Stimulated activated CD4-positive, alpha-beta T cell treated with anti-CD3 and anti-CD28 coated beads, Interleukin-4, amount 100 ng/mL, for 48 hours (primary cell): ENCODE measurements at regions not wholly inside any gene's neighbourhood (a gene's known extent, or its start where the extent isn't known, plus 50 kb on each side); places are given as distances from the start of the nearest gene placed in this dataset.
"Not testable (repeated sequence)": the region's sequence is repeated elsewhere in the genome, so short reads cannot be mapped to it uniquely, and the experiment has no call there.

ENCODE experiments used
- DNase-seq, 2 donors: peaks; one replicate each; pipeline ENCODE4 v3.0.0-alpha.2; 2020; ENCODE audit warnings: low read depth in 2 of 2

DNA sequence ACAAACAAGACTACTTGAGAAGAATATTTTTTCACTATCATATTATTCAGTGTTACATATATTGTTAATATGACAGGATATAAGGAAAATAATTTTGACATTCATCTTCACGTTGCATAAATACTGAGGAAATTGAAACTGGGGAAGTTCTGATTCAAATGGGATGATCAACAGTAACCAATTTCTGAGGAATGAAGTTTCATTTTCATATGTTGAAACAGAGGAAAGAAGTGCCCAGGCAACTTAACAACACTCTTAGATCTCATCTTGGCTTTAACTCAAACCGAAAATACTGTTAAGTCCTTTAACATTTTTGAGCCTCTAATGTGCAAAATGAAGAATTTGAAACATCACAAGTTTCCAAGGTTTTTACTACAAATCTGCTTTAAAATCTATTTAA, 612.2 kb upstream of the VRK2 start:
- no peak for DNase-seq

DNA sequence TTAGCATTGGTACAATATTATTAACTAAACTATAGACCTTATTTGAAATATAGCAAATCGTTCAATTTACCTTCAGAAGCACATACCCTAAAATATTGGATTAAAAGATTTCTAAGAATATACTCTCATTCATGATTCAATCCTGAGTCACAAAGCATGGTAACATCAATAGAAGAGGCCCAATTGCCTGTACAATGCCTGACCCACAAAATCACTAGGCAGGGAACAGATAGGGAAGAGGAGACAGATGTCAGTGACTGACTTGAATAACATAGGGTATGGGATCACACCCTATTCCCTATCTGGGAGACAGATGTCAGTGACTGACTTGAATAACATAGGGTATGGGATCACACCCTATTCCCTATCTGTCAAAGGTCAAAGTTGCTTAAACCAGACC, 611.6 kb upstream of the VRK2 start:
- DNase-seq = no peak

DNA sequence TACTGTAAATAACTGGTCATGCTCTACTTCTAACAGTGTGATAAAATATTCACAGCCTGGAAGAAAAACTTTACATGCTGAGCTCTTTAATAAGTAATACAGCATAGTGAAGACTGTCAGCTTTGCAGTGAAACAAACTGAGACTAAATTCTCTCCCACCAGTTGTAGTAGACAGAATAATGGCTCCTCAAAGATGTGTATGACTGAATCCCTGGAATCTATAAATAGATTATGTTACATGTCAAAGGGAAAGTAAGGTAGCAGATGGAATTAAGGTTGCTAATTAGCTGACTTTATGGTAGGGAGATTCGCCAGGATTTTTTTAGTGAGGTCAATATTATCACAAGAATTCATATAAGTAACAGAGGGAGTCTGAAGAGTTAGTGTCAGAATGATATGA, 609.5 kb upstream of the VRK2 start:
- DNase-seq = no peak

DNA sequence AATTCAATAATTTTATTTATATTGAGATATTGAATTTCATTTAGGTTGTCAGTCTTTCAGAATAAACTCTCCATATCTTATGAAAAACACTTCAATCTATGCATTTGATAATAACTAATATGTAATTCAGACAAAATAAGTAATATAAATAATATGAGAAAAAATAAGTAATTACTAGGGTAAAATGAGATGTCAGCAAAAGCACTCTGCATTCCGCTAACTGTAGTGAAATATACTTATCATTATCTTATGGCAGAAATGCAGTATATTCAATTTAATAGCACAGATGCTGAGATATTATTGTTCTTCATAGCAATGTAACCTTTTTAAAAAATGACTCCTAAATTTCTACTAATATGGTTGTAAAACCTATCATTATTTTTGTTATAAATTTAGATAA, 606.2 kb upstream of the VRK2 start:
- no peak for DNase-seq

DNA sequence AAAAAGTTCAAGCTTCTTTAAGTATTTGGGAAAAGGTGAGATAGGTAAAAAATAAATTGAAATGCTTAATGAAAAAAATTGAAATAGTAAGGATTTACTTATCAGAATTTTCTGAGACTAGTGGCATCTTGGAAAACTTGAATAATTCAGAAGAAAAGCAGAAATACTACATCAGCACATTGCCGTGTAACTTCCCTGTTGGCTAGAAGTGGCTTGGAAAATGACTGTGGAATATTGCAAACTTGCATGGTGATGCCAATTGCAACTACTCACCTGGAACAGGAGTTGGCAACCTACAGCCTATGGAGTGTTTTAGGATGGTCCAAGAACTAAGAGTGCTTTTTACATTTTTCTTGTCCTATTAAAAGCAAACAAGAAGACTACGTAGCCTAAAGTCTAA, 603.5 kb upstream of the VRK2 start:
- DNase-seq = no peak

DNA sequence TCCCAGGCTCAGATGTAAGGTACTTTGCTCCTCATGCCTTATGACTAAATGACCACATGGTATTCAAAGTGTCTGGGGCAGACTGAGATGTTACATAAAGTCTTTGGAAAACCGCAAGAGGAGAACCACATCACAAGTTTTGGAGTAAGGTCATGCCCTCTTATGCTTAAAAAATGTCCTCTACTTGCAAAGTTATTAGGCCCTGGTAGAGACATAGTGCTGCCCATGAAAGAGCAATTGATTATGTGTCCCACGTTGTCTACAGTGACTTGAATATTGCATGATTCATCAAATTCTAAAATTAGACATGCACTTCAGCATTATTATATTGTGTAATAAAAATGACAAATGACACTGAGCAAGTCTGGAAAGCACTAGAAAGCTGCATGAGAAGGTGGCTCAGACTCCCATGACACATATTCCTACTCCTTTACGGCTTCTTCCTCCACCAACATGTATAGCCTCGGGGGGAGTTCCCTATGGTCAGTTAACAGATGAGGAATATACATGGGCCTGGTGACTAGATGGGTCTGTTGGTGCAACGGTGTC, 602.6 kb upstream of the VRK2 start:
- no peak for DNase-seq

DNA sequence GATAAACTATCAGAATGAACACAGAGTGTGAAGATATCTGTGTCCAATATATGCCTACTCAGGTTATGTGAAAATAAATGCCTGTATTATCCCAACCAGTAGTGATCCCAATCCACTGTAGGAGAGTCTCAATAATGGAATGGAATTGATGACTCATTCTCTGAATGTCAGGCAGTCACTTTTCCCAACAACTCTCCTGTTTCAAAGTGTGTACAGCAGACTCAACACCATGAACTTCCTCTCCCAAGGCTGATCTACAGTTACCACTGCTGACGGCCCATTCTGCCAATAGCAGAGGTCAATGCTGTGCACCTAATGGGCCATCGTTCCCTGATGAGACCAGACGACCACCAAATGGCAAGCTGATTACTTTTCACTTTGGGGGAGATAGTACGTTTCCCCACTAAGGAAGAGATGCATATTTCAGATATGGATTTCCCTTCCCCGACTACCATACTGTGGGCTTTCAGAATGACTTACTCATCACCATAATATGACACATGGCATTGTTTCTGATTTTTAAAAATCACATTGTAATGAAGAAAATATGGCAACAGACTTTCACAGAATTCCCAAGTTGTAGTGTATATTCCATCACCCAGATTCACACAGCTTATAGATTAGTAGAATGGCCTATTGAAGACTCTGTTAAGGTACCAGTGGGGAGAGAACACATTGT, 601.7 kb upstream of the VRK2 start:
- DNase-seq = no peak

DNA sequence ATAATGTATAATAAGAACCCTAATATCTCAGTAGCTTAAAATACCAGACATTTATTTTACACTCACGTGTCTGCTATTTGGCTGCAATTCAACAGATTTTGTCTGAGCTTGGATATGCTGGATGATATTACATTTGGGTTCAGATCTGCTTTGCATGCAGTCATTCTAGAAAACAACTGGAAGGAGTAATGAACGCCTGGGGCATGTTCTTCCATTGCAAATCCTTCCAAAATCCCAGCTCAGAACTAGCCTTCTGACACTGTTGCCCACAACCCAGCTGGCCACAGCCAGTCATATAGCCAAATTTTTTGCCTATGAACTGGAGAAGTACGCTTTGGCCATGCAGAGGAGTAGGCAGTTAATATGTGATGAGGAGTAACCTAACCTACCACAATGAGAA, 597.8 kb upstream of the VRK2 start:
- DNase-seq = no peak

DNA sequence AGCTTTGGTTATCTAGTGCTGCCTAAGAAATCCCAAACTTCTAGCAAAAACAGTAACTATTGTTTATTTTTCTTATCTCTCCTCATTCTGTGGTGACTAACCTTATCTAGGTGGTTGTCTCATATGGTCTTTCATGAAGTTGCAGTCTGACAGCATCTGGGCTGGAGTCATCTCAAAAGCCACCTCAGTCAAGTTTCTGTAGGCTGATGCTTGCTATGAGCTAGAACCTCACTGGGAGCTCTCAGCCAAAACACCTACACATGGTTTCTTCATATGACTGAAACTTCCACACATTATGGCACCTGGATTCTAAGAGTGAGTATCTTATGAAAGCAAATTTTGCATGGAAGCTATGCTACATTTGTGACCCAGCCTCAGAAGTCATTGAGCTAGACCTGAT, 596.4 kb upstream of the VRK2 start:
- peak in 1 of 2 donors; percentile 0 for DNase-seq

DNA sequence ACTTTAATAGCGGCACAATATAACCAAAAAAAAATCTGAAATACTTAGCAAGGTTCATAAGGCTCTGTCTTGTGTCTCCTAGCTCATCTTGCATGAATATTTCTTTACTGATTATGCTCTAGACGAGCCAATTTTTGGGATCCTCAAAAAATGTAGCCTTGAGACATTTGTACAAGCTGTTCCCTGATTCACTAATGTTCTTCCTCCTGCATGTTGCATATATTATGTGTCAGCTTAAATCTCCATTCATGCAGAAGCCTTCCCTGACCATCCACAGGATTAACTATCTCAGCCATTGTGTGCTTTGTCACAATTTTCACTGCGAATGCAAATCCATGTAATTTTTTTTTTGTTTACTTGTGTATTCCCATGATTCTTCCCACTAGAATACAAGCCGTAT, 594.0 kb upstream of the VRK2 start:
- DNase-seq = no peak

DNA sequence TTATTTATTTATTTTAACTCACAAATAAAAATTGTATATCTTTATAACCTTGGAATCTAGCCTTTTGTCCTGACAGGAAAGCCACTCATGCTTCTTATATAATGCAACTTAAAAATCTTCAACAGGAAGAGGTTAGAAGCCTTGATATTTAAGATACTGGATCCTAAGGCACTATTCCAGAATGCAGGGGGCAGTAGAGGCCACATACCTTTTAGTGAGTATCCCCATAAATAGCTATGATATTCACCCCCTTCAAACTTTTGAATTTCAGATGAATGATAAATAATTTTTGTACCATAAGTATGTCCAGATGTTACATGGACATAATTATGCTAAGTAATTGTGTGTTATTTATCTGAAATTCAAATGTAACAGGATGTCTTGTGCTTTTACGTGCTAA, 592.7 kb upstream of the VRK2 start:
- DNase-seq = no peak

DNA sequence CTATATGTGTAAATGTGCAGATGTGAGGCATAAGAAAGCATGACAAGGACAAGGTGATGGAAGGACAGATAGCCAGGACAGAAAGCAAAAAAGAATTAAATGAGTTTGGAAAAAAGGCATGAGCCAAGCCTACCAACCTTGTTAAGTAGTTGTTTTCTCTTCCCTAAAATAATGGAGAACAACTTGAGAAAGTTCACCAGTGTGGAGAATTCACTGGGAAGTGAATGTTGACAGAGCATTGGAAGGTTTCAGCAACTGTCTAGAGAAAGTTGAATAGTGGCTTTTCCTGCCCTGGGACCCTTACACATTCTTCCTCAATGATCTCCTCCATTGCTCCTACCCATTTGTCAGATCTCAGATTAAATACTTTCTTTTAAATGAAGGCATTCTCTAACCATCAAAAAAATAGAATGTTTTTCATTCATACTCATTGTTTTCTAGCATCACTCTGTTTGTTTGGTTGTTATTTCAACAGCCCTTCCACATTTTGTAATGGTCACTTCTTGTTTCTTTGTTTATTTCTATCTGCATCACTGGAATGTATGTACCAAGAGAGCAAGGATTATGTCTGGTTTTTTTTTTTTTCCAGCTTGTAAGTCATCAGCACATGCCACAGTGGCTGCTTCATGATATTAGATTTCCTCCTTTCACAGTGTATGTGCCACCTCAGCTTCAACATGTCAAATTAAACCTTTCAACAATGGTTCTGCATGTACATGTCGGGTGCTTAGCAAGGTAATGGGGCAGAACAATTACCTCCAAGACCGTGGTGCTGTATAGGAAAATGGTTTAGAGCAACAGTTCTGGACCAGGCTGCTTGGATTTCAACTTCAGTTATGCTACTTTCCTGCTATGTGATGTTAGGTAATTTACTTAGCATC, 586.0 kb upstream of the VRK2 start:
- no peak for DNase-seq

DNA sequence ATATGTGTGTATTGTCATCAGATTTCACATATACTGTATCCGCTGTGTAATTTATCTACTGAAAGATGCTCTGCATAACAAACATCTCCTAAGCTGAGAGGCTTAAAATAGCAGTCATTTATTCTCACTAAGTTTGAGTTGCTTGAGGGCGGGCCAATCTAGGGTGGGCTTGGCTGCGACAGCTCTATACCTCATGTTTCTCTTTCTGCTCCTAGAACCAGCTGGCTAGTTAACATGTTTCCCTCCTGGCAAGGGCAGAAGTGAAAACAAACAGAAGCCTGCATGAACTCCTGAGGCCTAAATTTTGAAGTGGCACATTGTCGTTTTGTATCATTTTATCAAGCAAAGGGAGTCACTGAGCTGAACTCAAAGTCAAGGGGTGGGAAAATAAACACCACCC, 585.0 kb upstream of the VRK2 start:
- DNase-seq = no peak

DNA sequence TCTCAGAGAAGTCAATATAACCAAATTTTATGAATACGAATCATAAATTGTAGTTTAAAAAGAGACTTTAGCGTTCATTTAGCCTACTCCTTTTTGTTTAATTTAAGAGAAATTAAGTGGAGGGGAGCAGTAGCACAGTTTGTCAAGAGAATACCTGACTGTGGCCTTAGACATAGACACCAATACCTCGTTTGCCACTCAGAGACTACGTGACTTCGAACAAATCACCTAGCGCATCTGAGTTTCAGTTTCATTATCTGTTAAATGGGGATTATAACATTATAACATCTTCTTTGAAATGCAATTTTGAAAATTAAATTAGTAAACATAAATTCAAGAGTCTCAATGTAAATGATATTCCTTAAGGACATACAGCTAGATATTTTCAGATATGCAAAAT, 581.5 kb upstream of the VRK2 start:
- DNase-seq = no peak

DNA sequence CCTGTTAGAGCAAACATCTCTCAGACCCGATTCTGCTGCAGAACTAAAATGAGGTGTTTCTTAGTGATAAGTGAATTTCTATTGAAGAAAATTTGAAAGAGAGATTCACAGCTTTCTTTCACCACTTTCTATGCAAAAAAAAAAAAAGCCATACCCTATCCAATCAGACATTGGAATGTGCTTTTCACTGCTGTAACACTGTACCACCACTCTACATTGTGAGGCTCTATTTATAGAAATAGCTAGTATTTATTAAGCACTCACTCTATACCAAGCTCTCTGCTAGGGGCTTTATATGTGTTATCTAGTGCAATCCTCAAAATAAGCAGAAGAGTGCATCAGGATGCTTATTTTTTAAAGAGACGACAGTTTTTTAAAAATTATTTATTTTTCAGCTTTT, 580.6 kb upstream of the VRK2 start:
- no peak for DNase-seq

DNA sequence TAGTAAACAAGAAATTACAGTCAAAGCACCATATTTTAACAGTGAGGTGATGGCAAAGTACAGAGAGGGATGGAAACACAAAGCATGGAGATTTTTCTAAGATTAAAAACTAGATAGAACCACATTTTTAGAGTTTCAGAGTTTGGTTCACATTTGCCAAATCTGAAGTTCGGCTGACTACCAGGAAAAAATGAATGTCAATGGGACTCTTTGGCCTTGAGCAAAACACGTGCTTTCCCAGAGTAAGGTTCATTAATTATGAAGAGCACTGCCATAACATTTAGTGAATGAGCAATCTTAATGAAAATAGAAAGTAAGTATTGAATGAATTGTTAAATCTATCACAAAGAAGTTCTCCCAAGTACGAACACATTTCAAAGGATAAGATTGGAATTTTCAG, 571.2 kb upstream of the VRK2 start:
- DNase-seq = no peak

DNA sequence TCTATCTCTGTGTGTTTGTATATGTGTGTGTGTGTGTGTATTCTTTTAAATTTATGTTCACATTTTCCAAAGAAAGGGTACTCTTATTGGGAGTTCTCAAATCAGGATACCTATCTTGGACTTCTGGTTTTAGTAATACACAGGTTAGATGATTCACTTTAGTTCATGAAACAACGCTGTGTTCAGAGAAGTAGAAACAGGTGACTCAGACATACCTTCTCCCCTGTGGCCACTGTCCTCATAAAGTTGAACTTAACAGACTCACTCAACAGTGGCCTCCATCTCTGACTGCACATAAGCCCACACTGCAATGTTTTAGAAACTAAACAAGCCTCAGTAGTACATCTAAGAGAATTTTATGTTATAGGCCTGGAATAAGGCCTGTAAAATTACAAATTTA, 566.6 kb upstream of the VRK2 start:
- DNase-seq = no peak

DNA sequence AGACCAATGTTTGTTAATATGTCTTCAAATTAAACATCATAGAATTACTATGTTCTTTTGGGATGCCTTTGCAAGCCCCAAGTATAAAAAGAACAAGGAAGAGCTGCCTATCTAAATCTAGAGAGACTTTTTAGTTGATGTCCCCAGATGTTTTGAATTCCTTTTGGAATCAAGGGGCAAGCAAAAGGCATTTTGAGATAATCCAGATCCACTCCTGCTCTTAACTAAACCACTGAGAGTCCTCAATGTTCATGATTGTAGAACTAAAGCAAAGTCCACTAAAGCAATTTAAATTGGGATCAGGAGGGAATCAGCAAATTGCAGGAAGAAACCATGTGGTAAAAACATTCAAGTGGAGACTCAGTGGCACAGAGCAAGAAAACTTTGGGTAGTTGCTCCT, 558.5 kb upstream of the VRK2 start:
- no peak for DNase-seq

DNA sequence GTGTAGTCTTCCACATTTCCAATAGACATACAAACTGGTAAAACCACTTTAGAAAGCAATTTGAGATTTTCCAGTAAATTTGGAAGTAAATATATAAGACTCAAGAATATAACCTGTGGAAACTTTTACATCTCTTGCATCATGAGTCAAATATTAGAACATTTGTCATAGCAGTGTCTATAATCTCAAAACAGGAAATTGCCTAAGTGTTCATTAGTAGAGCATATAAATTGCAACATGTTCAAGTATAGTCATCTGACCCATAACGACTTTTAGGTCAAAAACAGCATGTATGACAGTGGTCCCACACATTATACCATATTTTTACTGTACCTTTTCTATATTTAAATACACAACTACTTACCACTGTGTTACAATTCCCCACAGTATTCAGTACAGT, 555.9 kb upstream of the VRK2 start:
- DNase-seq = no peak

DNA sequence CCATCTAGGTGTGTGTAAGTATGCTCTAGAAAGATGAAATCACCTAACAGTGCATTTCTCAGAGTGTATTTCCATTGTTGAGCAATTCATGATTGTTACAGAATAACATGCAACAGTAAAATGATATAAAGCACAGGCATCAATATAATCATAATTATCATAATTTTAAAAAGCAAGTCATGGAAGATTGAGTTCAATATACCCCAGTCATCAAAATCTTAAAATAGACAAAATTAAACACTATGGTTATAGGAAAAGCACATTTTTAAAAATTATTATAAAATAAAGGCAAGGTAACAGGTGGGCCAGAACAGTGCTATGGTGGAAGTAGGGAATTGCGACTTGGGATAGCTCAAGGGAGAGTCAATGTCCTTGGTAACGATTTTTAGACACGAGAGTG, 555.4 kb upstream of the VRK2 start:
- DNase-seq = no peak

DNA sequence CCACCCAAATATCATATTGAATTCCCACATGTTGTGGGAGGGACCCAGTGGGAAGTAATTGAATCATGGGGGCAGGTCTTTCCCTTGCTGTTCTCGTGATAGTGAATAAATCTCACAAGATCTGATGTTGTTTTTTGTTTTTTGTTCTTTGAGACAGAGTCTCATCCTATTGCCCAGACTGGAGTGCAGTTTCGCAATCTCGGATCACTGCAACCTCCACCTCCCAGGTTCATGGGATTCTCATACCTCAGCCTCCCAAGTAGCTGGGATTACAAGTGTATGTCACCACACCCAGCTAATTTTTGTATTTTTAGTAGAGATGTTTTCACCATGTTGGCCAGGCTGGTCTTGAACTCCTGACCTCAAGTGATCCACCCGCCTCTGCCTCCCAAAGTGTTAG, 552.6 kb upstream of the VRK2 start:
- not testable (repeated sequence) for DNase-seq

DNA sequence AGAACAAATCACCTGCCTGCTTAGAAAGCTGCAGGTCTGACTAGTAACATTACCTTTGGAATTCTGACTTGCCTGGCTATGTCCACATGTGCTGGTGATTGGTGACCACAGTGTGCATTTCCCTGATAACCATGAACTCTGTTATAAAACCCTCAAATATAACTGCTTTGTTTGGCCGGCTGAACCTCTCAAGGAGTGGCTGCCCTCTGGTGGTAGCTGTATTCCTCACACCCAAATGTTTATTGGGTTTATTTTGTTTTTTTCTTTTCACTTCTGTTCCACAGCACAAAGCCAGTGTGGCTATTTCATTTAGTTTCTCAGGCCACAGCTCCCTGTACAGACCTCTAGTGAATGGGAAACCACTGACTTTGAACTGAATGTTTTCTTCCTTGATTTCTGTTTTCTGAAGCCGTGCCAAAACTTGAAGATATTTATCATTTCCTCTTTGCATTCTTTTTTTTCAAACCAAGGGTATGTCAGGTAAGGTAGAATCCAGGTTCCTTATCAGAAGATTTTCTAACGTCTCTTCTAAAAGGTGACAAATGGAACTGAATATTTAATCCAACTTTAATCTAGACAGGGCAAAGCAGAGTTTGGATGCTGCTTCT, 549.0 kb upstream of the VRK2 start:
- peak; percentile 4 to 6 for DNase-seq

DNA sequence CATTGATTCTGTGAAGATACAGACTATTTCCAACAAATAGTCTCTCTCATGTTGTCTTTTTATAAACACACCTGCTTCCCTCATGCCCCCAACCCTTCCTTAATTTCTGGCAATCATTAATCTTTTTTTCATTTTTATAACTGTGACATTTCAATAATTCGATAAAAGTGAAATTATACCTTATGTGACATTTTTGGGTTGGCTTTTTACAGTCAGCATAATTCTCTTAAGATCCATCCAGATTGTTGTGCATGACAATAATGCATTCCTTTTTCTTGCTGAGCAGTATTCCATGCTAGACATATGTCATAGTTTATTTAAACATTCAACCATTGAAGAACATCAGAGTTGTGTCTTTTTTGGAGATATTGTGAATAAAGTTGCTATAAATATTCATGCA, 541.8 kb upstream of the VRK2 start:
- no peak for DNase-seq
